ENCODE measurements at regions not wholly inside any gene's neighbourhood (a gene's known extent, or its start where the extent isn't known, plus 50 kb on each side); places are given as distances from the start of the nearest gene placed in this dataset.

GRCh38 chr2:101587251-101587650 lies 110.3 kb upstream of the MAP4K4 start:
- H2BK12ac ChIP-seq (ENCODE audit: low read length in 2 of 2) = no peak overlapping the region
- no peak overlapping the region for H3K27ac ChIP-seq (ENCODE audit: low read length, poor library complexity, severe bottlenecking)
- H2BK15ac ChIP-seq (ENCODE audit: low read depth, poor library complexity, severe bottlenecking) = no peak overlapping the region
- DNase-seq = no peak
- H3K4me2 ChIP-seq (ENCODE audit: low read length, poor library complexity, severe bottlenecking) = no peak overlapping the region
- H4K91ac ChIP-seq (ENCODE audit: low read length) = no peak overlapping the region
- no peak overlapping the region for H3K14ac ChIP-seq (ENCODE audit: low read length in 2 of 2)
- H3K23ac ChIP-seq (ENCODE audit: low read length in 2 of 2) = no peak overlapping the region
- no peak overlapping the region for H3K9ac ChIP-seq (ENCODE audit: low read length)
- H2AFZ ChIP-seq (ENCODE audit: low read depth, low read length) = no peak overlapping the region
- WGBS = 45% methylated on average over 2 of the region's 3 CpGs
- H3K36me3 ChIP-seq (ENCODE audit: control insufficient read depth in 1 of 2, insufficient read depth in 2 of 2, low read depth in 1 of 2, low read length in 2 of 2) = no peaks in the 10 kb centered on the region
- H3K9me3 ChIP-seq (ENCODE audit: control insufficient read depth, low read length) = peaks cover 40% of the 10 kb centered on the region
- H3K18ac ChIP-seq (ENCODE audit: low read depth in 1 of 2, low read length in 2 of 2) = no peak overlapping the region
- peaks cover 0 to 3% of the 10 kb centered on the region in 2 experiments for H3K27me3 ChIP-seq (ENCODE audit: control insufficient read depth in 1 of 2, insufficient read depth in 1 of 2, low read length in 2 of 2)
- no peak overlapping the region for H2AK5ac ChIP-seq (ENCODE audit: low read length, severe bottlenecking)
- no peak overlapping the region for H4K8ac ChIP-seq (ENCODE audit: low read length)
- no peak overlapping the region for H2BK5ac ChIP-seq (ENCODE audit: low read depth, low read length, poor library complexity, severe bottlenecking)
- no peak overlapping the region for H3K4ac ChIP-seq (ENCODE audit: low read depth in 1 of 2, low read length in 2 of 2)
- H3K4me3 ChIP-seq (ENCODE audit: insufficient read depth in 1 of 2, low read depth in 1 of 2, low read length in 2 of 2) = no peak overlapping the region
- H3K4me1 ChIP-seq (ENCODE audit: control insufficient read depth, insufficient read depth, low read depth, low read length) = no peaks in the 10 kb centered on the region
- H2BK120ac ChIP-seq (ENCODE audit: low read depth, low read length) = no peak overlapping the region
- H3K79me1 ChIP-seq (replicated peaks; ENCODE audit: low read length, poor library complexity, severe bottlenecking) = no peaks in the 10 kb centered on the region

- H2BK120ac ChIP-seq (ENCODE audit: low read depth, low read length) = no peak overlapping the region
Measured at GRCh38 chr2:101583861-101584260, 108.9 kb upstream of the RFX8 start.

DNA sequence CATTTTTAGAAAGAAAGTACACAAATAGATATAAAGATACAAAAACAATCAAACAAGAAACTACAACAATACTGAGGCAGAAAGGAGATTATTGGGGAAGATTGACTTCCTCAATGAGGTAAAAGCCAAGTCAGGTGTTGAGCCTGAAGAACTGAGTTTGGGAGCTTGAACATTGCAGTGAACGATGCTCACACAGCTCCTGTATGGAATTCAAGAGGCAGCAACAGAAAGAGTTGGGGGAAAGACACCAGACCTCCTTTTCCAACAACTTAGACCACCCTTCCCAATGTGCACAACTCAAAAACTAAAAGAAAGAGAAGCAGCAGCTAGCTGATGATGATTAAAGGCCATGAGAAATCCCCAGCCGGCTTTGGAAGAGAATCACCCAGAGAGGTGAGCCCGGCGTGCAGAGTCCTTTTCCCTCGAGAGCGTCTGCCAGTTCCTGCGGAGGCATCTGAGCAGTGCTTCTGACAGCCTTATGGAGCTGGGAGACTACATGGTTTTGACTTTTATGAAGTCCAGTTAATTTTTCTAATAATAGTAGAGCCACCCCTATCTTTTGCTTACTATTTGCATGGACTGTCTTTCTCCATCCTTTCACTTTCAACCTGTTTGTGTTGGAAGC lies 106.9 kb upstream of the RFX8 start:
- no peak overlapping the region for H2AFZ ChIP-seq (ENCODE audit: low read depth, low read length)
- H2BK15ac ChIP-seq (ENCODE audit: low read depth, poor library complexity, severe bottlenecking) = no peak overlapping the region
- peaks cover 21% of the 10 kb centered on the region for H3K9me3 ChIP-seq (ENCODE audit: control insufficient read depth, low read length)
- no peak overlapping the region for H4K91ac ChIP-seq (ENCODE audit: low read length)
- H3K4me2 ChIP-seq (ENCODE audit: low read length, poor library complexity, severe bottlenecking) = no peak overlapping the region
- H4K8ac ChIP-seq (ENCODE audit: low read length) = no peak overlapping the region
- H3K36me3 ChIP-seq (ENCODE audit: control insufficient read depth in 1 of 2, insufficient read depth in 2 of 2, low read depth in 1 of 2, low read length in 2 of 2) = no peaks in the 10 kb centered on the region
- no peaks in the 10 kb centered on the region for H3K79me1 ChIP-seq (replicated peaks; ENCODE audit: low read length, poor library complexity, severe bottlenecking)
- H3K4ac ChIP-seq (ENCODE audit: low read depth in 1 of 2, low read length in 2 of 2) = no peak overlapping the region
- no peak for DNase-seq
- no peak overlapping the region for H2BK120ac ChIP-seq (ENCODE audit: low read depth, low read length)
- H3K4me3 ChIP-seq (ENCODE audit: insufficient read depth in 1 of 2, low read depth in 1 of 2, low read length in 2 of 2) = no peak overlapping the region
- no peak overlapping the region for H2AK5ac ChIP-seq (ENCODE audit: low read length, severe bottlenecking)
- no peaks in the 10 kb centered on the region for H3K4me1 ChIP-seq (ENCODE audit: control insufficient read depth, insufficient read depth, low read depth, low read length)
- no peak overlapping the region for H3K23ac ChIP-seq (ENCODE audit: low read length in 2 of 2)
- H2BK5ac ChIP-seq (ENCODE audit: low read depth, low read length, poor library complexity, severe bottlenecking) = no peak overlapping the region
- H3K27me3 ChIP-seq (ENCODE audit: control insufficient read depth in 1 of 2, insufficient read depth in 1 of 2, low read length in 2 of 2) = peaks cover 0 to 7% of the 10 kb centered on the region in 2 experiments
- H3K9ac ChIP-seq (ENCODE audit: low read length) = no peak overlapping the region
- WGBS = 96% methylated on average over 6 of the region's 7 CpGs
- no peak overlapping the region for H3K27ac ChIP-seq (ENCODE audit: low read length, poor library complexity, severe bottlenecking)
- no peak overlapping the region for H3K18ac ChIP-seq (ENCODE audit: low read depth in 1 of 2, low read length in 2 of 2)
- no peak overlapping the region for H2BK12ac ChIP-seq (ENCODE audit: low read length in 2 of 2)
- no peak overlapping the region for H3K14ac ChIP-seq (ENCODE audit: low read length in 2 of 2)

More at GRCh38 chr2:101583861-101584260, 108.9 kb upstream of the RFX8 start:
- H2BK15ac ChIP-seq (ENCODE audit: low read depth, poor library complexity, severe bottlenecking) = no peak overlapping the region
- no peaks in the 10 kb centered on the region for H3K36me3 ChIP-seq (ENCODE audit: control insufficient read depth in 1 of 2, insufficient read depth in 2 of 2, low read depth in 1 of 2, low read length in 2 of 2)
- H3K4ac ChIP-seq (ENCODE audit: low read depth in 1 of 2, low read length in 2 of 2) = no peak overlapping the region
- no peak overlapping the region for H3K9ac ChIP-seq (ENCODE audit: low read length)
- H2AK5ac ChIP-seq (ENCODE audit: low read length, severe bottlenecking) = no peak overlapping the region
- peaks cover 0 to 5% of the 10 kb centered on the region in 2 experiments for H3K27me3 ChIP-seq (ENCODE audit: control insufficient read depth in 1 of 2, insufficient read depth in 1 of 2, low read length in 2 of 2)
- no peak overlapping the region for H3K27ac ChIP-seq (ENCODE audit: low read length, poor library complexity, severe bottlenecking)
- H2BK12ac ChIP-seq (ENCODE audit: low read length in 2 of 2) = no peak overlapping the region
- H4K91ac ChIP-seq (ENCODE audit: low read length) = no peak overlapping the region
- H3K4me1 ChIP-seq (ENCODE audit: control insufficient read depth, insufficient read depth, low read depth, low read length) = no peaks in the 10 kb centered on the region
- DNase-seq = no peak
- H3K4me3 ChIP-seq (ENCODE audit: insufficient read depth in 1 of 2, low read depth in 1 of 2, low read length in 2 of 2) = no peak overlapping the region
- no peak overlapping the region for H3K4me2 ChIP-seq (ENCODE audit: low read length, poor library complexity, severe bottlenecking)
- H2BK5ac ChIP-seq (ENCODE audit: low read depth, low read length, poor library complexity, severe bottlenecking) = no peak overlapping the region
- H3K9me3 ChIP-seq (ENCODE audit: control insufficient read depth, low read length) = peaks cover 31% of the 10 kb centered on the region
- no peak overlapping the region for H4K8ac ChIP-seq (ENCODE audit: low read length)
- H3K23ac ChIP-seq (ENCODE audit: low read length in 2 of 2) = no peak overlapping the region
- H3K14ac ChIP-seq (ENCODE audit: low read length in 2 of 2) = no peak overlapping the region
- no peak overlapping the region for H2AFZ ChIP-seq (ENCODE audit: low read depth, low read length)
- H3K79me1 ChIP-seq (replicated peaks; ENCODE audit: low read length, poor library complexity, severe bottlenecking) = no peaks in the 10 kb centered on the region
- H3K18ac ChIP-seq (ENCODE audit: low read depth in 1 of 2, low read length in 2 of 2) = no peak overlapping the region

GRCh38 chr2:101580528-101580927 lies 105.6 kb upstream of the RFX8 start:
- Histone ChIP-seq H3K9me3 (ENCODE audit: control insufficient read depth, low read length) (peaks cover 15% of the 10 kb centered on the region), H3K18ac (ENCODE audit: low read depth in 1 of 2, low read length in 2 of 2) (no peak overlapping the region), H2BK15ac (ENCODE audit: low read depth, poor library complexity, severe bottlenecking) (no peak overlapping the region), H2BK5ac (ENCODE audit: low read depth, low read length, poor library complexity, severe bottlenecking) (no peak overlapping the region), H3K14ac (ENCODE audit: low read length in 2 of 2) (no peak overlapping the region), H3K9ac (ENCODE audit: low read length) (no peak overlapping the region), H4K91ac (ENCODE audit: low read length) (no peak overlapping the region), H3K27ac (ENCODE audit: low read length, poor library complexity, severe bottlenecking) (no peak overlapping the region), H3K4me1 (ENCODE audit: control insufficient read depth, insufficient read depth, low read depth, low read length) (no peaks in the 10 kb centered on the region), H3K23ac (ENCODE audit: low read length in 2 of 2) (no peak overlapping the region), H3K27me3 (ENCODE audit: control insufficient read depth in 1 of 2, insufficient read depth in 1 of 2, low read length in 2 of 2) (peaks cover 0 to 10% of the 10 kb centered on the region in 2 experiments), H3K36me3 (ENCODE audit: control insufficient read depth in 1 of 2, insufficient read depth in 2 of 2, low read depth in 1 of 2, low read length in 2 of 2) (no peaks in the 10 kb centered on the region), H3K4me3 (ENCODE audit: insufficient read depth in 1 of 2, low read depth in 1 of 2, low read length in 2 of 2) (no peak overlapping the region), H2BK12ac (ENCODE audit: low read length in 2 of 2) (no peak overlapping the region), H3K79me1 (replicated peaks; ENCODE audit: low read length, poor library complexity, severe bottlenecking) (no peaks in the 10 kb centered on the region), H2BK120ac (ENCODE audit: low read depth, low read length) (no peak overlapping the region), H2AFZ (ENCODE audit: low read depth, low read length) (no peak overlapping the region), H3K4me2 (ENCODE audit: low read length, poor library complexity, severe bottlenecking) (no peak overlapping the region), H2AK5ac (ENCODE audit: low read length, severe bottlenecking) (no peak overlapping the region), H4K8ac (ENCODE audit: low read length) (no peak overlapping the region), H3K4ac (ENCODE audit: low read depth in 1 of 2, low read length in 2 of 2) (no peak overlapping the region)
- WGBS = 96% methylated on average over 5 of the region's 5 CpGs
- DNase-seq = no peak
